Activated B cell treated with CpG ODN at 0.5 μM for 24 hours (primary cell): ENCODE measurements at regions not wholly inside any gene's neighbourhood (a gene's known extent, or its start where the extent isn't known, plus 50 kb on each side); places are given as distances from the start of the nearest gene placed in this dataset.

Experiments
- ATAC-seq: fragments of 200-7000 bp; cut with Tn5 transposase; one replicate; pipeline ENCODE4 v1.10.0; 2021; ENCODE audit warnings: low read depth, mild to moderate bottlenecking, moderate library complexity
- CTCF ChIA-PET: fragments of 350-600 bp; sonication (Branson Sonifier 250); formaldehyde crosslinking; loops from one replicate; lab custom pipeline; 2021; ENCODE audit warnings: antibody characterized with exemption; lab: Charles Lee
- POLR2A ChIA-PET: fragments of 350-600 bp; sonication (Branson Sonifier 250); formaldehyde crosslinking; loops from one replicate; lab custom pipeline; 2021; ENCODE audit warnings: antibody characterized with exemption; lab: Charles Lee
- DNase-seq: peaks from one replicate; pipeline ENCODE4 v3.0.0; 2022
- H3K27ac Mint-ChIP-seq: one replicate; pipeline ENCODE4 v1.8.0; 2020; ENCODE audit warnings: mixed read lengths
- H3K27me3 Mint-ChIP-seq: one replicate; pipeline ENCODE4 v1.8.0; 2021; ENCODE audit warnings: mixed read lengths
- H3K36me3 Mint-ChIP-seq: one replicate; pipeline ENCODE4 v1.8.0; 2021; ENCODE audit warnings: low read depth, mixed read lengths
- H3K4me1 Mint-ChIP-seq: one replicate; pipeline ENCODE4 v1.8.0; 2021; ENCODE audit warnings: mixed read lengths
- H3K4me3 Mint-ChIP-seq: one replicate; pipeline ENCODE4 v1.8.0; 2020; ENCODE audit warnings: mild to moderate bottlenecking, mixed read lengths
- H3K9me3 Mint-ChIP-seq: one replicate; pipeline ENCODE4 v1.8.0; 2020; ENCODE audit warnings: mixed read lengths
- intact Hi-C: fragments of 100-400 bp; cut with micrococcal nuclease; formaldehyde crosslinking; loops from one replicate; pipeline ENCODE4 v1.15.1; 2024
- TF ChIP-seq, protein P1 (sequence below): fragments of 200-600 bp; IDR thresholded peaks from one replicate; pipeline ENCODE4 v1.8.0; 2022; ENCODE audit warnings: antibody characterized with exemption, mild to moderate bottlenecking

DNA sequence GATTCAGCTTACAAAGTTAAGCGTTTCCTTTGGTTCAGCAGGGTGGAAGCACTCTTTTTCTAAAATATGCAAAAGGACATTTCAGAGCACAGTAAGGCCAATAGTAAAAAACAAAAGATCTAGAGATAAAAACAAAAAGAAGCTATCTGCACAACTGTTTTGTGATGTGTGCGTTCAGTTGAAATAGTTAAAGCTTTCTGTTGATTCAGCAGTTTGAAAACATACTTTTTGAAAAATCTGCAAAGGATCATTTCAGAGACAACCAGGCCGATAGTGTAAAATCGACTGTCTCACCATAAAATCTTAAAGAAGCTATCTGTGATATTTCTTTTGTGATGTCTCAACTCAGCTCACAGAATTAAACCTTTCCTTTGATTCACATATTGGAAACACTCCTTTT lies 300.0 kb upstream of the ALG10B start:
- intact Hi-C loops: no loop called here
- ChIA-PET POLR2A (no interaction called here), CTCF (no interaction called here)
- H3K9me3 Mint-ChIP-seq: peaks cover 10% of the 10 kb centered on the region
- no peak overlapping the region for H3K27ac Mint-ChIP-seq
- no peaks in the 10 kb centered on the region for H3K4me1 Mint-ChIP-seq
- no peaks in the 10 kb centered on the region for H3K36me3 Mint-ChIP-seq
- no peak for ATAC-seq
- H3K27me3 Mint-ChIP-seq: no peaks in the 10 kb centered on the region
- TF ChIP-seq, protein P1, sequence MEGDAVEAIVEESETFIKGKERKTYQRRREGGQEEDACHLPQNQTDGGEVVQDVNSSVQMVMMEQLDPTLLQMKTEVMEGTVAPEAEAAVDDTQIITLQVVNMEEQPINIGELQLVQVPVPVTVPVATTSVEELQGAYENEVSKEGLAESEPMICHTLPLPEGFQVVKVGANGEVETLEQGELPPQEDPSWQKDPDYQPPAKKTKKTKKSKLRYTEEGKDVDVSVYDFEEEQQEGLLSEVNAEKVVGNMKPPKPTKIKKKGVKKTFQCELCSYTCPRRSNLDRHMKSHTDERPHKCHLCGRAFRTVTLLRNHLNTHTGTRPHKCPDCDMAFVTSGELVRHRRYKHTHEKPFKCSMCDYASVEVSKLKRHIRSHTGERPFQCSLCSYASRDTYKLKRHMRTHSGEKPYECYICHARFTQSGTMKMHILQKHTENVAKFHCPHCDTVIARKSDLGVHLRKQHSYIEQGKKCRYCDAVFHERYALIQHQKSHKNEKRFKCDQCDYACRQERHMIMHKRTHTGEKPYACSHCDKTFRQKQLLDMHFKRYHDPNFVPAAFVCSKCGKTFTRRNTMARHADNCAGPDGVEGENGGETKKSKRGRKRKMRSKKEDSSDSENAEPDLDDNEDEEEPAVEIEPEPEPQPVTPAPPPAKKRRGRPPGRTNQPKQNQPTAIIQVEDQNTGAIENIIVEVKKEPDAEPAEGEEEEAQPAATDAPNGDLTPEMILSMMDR: no peak
- H3K4me3 Mint-ChIP-seq: no peak overlapping the region
- no peak for DNase-seq

DNA sequence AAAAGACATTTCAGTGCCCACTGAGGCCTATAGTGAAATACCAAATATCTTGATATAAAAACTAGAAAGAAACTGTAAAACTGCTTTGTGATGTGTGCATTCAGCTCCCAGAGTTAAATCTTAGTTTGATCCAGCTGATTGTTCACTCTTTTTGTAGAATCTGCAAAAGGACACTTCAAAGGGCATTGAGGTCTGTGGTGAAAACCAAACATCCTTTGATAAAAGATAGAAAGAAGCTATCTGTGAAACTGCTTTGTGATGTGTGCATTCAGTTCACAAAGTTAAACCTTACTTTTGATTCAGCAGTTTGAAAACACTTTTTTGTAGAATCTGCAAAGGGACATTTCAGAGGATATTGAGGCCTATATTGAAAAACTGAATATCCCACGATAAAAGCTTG lies 290.7 kb upstream of the ALG10B start:
- DNase-seq: no peak
- Mint-ChIP-seq H3K27me3 (no peaks in the 10 kb centered on the region), H3K36me3 (no peaks in the 10 kb centered on the region), H3K9me3 (peaks cover 9% of the 10 kb centered on the region), H3K27ac (no peak overlapping the region), H3K4me3 (no peak overlapping the region), H3K4me1 (no peaks in the 10 kb centered on the region)
- CTCF ChIA-PET: no interaction called here
- no peak for ATAC-seq
- TF ChIP-seq, protein P1: no peak
- intact Hi-C loops: no loop called here
- POLR2A ChIA-PET: no interaction called here

DNA sequence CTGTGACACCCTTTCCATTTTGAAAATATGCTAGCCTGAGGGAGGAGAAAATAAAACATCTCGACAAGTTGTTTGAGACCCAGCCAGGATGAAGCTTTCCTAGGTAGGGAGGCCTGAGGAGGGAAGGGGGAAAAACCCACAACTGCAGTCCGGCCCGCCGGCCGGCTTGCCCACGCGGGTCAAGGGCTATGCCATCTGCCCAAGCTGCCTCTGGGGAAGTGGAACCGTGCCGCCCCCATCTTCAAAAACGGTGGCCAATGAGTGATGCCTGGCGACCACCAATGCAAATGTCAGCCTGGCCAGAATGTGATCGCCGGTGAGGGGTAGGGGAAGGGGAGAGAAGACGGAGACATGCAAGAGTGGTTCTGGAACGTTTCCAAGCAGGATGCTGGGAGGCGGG lies 263.5 kb upstream of the ALG10B start:
- ATAC-seq: no peak
- H3K9me3 Mint-ChIP-seq: peaks cover 14% of the 10 kb centered on the region
- H3K36me3 Mint-ChIP-seq: no peaks in the 10 kb centered on the region
- POLR2A ChIA-PET: no interaction called here
- no peak overlapping the region for H3K27ac Mint-ChIP-seq
- H3K27me3 Mint-ChIP-seq: no peaks in the 10 kb centered on the region
- TF ChIP-seq, protein P1: no peak
- intact Hi-C loops: no loop called here
- DNase-seq: no peak
- no peak overlapping the region for H3K4me3 Mint-ChIP-seq
- CTCF ChIA-PET: no interaction called here
- no peaks in the 10 kb centered on the region for H3K4me1 Mint-ChIP-seq

DNA sequence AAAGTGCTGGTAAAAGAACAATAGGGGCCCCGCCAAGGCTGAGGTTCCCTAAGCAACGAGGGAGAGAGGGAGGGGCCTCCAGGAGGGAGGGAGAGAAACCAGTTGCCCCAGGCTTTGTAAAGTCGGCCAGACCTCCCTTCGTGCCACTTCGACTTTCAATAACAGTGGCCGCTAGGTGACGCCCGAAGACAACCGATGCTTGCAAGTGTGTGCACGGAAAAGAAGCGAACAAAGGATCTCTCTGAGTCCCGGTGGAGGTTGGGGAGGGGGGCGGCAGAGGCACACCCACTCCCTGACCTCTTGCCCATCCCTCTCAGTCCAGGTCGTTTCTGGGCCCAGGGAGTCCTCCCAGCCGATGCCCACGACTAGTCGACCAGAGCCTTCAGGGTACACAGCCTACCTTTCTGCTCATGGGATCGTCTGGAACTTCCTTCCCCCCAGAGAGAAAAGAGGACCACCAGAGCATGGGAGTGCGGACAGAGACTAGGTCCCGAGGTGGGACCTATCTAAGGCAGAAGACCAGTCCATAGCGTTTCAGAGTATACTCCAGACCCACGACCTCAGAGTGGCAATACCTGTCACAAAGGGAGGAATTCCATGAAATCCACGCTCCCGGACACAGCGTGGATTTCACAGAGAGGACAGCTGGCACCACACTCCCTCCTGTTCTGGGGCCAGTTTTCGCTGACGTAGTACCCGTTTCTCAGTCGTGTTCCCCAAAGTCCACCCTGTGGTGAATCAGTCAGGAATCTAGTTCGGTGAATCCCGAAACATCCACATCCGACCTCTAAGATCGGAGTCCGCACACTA lies 262.7 kb upstream of the ALG10B start:
- no peak overlapping the region for H3K27ac Mint-ChIP-seq
- no peak overlapping the region for H3K4me3 Mint-ChIP-seq
- TF ChIP-seq, protein P1: no peak
- H3K4me1 Mint-ChIP-seq: no peaks in the 10 kb centered on the region
- intact Hi-C loops: no loop called here
- POLR2A ChIA-PET: no interaction called here
- ATAC-seq (no peak), DNase-seq (no peak)
- CTCF ChIA-PET: no interaction called here
- H3K9me3 Mint-ChIP-seq: peaks cover 13% of the 10 kb centered on the region
- H3K27me3 Mint-ChIP-seq: no peaks in the 10 kb centered on the region
- H3K36me3 Mint-ChIP-seq: no peaks in the 10 kb centered on the region

DNA sequence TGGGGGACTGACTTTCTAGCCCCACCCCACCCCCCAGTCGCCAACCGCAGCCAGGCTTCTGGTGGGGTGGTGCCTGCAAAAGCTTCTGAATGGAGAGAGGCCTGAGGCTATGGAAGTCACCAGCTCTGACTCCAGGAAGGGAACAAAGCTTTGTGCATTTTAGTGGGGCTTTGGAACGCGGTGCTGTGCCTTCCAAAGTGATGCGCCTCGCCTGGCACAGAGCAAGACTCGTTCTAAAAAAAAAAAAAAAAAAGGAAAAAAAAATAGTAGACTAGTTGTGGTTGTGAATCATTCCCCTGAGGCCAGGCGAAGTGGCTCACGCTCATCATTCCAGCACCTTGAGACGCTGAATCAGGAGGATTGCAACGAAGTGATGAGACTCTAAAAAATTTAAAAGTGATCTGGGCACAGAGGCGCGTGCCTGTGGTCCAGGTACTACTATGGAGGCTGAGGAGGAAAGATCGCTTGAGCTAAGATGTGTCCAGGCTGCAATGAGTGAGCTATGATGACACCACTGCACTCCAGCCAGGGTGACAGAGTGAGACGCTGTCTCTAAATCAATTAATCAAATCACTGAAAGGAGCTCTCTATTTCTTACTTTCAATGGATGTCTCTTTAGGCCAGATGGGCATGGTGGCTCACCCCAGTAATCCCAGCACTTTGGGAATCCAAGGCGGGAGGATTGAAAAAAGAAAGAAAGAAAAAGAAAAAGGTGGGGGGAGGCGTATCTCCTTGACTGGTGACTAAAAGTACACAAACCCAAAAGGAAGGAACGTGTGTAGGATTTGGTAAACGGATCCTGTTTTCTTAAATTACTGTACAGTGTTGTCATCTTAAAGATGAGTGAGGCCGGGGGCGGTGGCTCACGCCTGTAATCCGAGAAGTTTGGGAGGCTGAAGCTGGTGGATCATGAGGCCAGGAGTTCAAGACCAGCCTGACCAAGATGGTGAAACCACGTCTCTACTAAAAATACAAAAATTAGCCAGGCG lies 259.6 kb upstream of the ALG10B start:
- peaks cover 10% of the 10 kb centered on the region for H3K9me3 Mint-ChIP-seq
- DNase-seq (no peak), ATAC-seq (no peak)
- ChIA-PET POLR2A (no interaction called here), CTCF (no interaction called here)
- H3K27me3 Mint-ChIP-seq: no peaks in the 10 kb centered on the region
- intact Hi-C loops: no loop called here
- no peak overlapping the region for H3K27ac Mint-ChIP-seq
- no peak overlapping the region for H3K4me3 Mint-ChIP-seq
- no peaks in the 10 kb centered on the region for H3K36me3 Mint-ChIP-seq
- H3K4me1 Mint-ChIP-seq: no peaks in the 10 kb centered on the region
- TF ChIP-seq, protein P1: no peak
